ENCODE measurements at regions not wholly inside any gene's neighbourhood (a gene's known extent, or its start where the extent isn't known, plus 50 kb on each side); places are given as distances from the start of the nearest gene placed in this dataset.
A peak's percentile ranks its signal among the peaks of the same experiment; 100 is the strongest.

DNA sequence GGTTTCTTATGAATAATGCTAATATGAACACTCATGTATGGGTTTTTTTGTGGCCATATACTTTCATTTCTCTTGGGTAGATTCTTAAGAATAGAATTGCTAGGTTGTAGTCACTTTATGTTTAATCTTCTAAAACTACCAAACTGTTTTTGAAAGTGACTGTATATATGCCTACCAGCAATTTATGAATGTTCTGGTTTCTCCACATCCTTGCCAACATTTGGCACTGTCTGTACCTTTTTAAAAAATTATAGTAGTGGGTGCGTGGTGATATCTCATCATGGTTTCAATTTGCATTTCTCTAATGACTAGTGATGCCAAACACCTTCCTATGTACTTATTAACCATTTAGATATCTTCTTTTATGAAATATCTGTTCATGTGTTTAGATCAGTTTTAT, 110.6 kb upstream of the RIOK3 start:
- DNase-seq (ENCODE audit: low spot score), result no peak

- DNase-seq (ENCODE audit: low spot score), result no peak
Observed at GRCh38 chr18:23350188-23350587, 102.9 kb upstream of the RIOK3 start.

GRCh38 chr18:23351521-23351920, 101.6 kb upstream of the RIOK3 start:
- DNase-seq (ENCODE audit: low spot score), result no peak

- DNase-seq (ENCODE audit: low spot score), result no peak
Observed at GRCh38 chr18:23352042-23352441, 101.0 kb upstream of the RIOK3 start.

GRCh38 chr18:23353459-23353858, 99.6 kb upstream of the RIOK3 start:
- no peak for DNase-seq (ENCODE audit: low spot score)

GRCh38 chr18:23354625-23355024, 98.5 kb upstream of the RIOK3 start:
- peak; percentile 46 for DNase-seq (ENCODE audit: low spot score)

- no peak for DNase-seq (ENCODE audit: low spot score)
Observed at GRCh38 chr18:23355206-23355605, 97.9 kb upstream of the RIOK3 start.

- DNase-seq (ENCODE audit: low spot score), result no peak
Observed at GRCh38 chr18:23356424-23356823, 96.7 kb upstream of the RIOK3 start.

DNA sequence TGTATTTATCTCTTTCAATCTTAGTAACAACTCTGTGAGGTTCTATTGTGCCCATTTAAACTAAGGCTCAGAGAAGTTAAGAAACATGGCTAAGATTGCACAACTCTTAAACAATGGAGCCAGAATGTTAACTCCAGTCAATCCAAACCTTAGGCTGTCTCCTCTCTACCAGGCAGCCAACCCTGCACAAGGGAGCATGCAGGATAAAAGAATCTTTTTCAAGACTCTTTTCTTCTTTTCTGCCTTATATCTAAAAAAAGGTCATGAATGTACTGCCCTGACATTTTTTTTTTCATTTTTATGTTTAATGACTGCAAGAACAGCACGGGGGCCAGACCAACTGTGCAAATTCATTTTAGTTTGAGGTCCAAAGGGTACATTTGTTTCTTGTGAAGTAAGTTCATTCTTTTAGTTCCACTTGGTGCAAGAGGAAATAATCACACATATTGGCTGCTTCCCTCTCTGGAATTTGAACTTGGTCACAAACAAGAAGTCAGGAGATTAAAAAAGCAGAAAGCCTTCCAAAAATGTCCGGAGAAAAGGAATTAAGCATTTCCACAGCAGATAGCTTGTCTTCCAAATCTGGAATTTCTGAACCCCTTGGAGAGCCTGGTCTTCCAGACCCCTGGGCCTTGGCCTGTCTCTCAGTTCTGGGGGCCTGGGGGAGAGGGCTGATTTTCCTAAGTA, 96.0 kb upstream of the RIOK3 start:
- no peak for DNase-seq (ENCODE audit: low spot score)

- no peak for DNase-seq (ENCODE audit: low spot score)
Observed at GRCh38 chr18:23357996-23358594, 95.0 kb upstream of the RIOK3 start.

GRCh38 chr18:23359421-23359820, 93.7 kb upstream of the RIOK3 start:
- no peak for DNase-seq (ENCODE audit: low spot score)

DNA sequence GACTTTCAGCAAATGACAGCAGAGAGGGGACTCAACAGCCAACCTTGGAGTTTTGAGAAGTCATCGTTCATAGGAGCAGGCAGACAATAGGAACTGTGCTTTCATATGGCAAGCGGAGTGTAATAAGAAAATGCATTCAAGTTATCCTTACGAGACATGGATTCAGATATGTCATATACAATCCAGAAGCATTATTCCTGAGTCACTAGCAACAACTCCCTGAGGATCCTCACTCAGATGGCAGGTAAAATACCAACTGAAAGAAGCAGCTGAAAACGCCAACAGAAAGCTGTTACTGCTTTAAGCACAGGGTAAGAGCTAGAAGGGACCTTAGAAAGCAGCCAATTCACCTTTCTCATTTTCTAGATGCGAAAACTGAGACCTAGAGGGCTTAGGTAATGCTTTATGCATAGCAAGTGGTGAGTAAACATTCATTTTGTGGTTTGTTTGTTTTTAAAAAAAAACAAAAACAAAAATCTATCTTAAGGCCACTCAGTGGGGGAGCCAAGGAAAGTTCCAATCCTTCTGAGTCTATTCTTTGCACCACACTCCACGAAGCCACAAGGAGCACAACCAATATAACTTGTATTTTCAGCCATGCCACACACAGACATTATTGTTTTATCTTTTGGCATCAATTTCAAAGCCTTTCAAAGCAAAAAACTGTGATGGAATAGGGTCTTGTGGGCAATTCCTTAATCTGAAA, 89.1 kb upstream of the RIOK3 start:
- no peak for DNase-seq (ENCODE audit: low spot score)

DNA sequence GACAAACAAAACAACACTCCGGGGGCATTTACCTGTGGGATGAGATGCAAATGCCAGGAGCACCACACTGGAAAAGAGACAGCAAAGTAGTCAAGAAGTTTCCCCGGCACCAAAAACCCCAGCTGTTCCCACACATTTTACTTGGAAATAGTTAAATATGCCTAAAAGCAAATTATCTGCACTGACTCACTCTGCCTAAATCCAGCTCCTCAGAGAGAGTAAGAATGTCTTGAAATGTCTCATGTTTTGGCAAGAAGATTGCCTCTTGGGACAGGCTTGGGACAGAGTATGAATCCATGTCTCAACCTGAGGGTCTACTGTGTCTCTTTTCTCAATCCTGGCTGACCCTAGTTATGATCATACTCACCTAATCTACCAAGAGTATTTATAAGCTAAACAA, 87.5 kb upstream of the RIOK3 start:
- no peak for DNase-seq (ENCODE audit: low spot score)

- no peak for DNase-seq (ENCODE audit: low spot score)
Observed at GRCh38 chr18:23369266-23369665, 83.8 kb upstream of the RIOK3 start.

DNA sequence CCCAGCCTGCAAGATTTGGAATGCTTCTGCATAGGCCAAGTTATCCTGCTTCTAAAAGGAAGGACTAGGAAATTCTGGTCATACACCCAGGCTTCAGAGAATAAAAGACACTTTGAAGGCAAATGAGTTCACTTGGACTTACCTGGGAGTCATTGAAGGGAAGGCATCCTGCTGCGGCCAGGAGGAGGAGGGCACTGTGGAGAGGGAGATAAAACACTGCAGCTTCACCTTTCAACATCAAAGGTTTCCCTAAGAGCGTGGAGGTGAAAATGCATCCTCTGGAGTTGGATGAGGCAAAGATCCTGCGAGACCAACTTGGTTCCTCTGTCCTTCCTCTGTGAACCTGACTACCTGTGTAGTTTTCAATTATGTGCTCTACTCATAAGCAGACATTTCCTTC, 79.5 kb upstream of the RIOK3 start:
- DNase-seq (ENCODE audit: low spot score), result no peak

- peak; percentile 72 for DNase-seq (ENCODE audit: low spot score)
Observed at GRCh38 chr18:23377669-23378301, 75.3 kb upstream of the RIOK3 start.

DNA sequence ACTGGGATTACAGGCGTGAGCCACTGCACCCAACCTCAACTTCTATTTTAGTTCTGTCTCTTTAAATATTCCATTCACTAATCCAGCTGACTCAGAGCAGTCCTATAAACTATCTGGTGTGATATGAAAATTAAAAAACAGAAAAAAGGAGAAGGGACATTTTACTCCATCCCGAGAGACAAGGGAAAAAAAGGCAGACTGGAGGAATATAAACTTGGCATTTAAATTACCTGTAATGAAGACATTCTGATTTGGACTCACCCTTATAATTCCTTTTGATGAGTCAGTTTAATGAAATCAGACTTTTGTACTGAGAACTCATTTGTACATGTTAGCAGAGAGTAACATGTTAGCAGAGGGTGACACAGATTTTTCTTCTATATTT, 74.8 kb upstream of the RIOK3 start:
- DNase-seq (ENCODE audit: low spot score), result no peak

GRCh38 chr18:23380001-23380550, 73.0 kb upstream of the RIOK3 start:
- peak; percentile 84 for DNase-seq (ENCODE audit: low spot score)

DNA sequence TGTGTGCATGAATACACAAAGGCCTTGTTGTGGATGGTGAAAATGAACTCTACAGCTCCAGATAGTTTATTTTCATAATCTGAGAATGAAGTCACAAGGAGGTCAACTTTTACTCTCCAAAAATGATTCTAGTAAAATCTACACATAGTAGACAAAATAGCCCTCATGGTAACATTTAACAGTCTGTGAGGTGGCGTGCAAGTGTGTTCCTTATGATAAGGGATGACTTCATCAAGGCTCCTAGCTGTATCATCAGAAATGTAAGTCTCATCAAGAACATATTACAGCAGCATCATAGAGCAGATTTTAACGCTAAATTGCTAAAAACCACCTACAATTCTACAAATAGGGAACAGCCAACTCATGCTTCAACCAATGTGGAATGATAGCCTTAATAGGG, 72.3 kb upstream of the RIOK3 start:
- DNase-seq (ENCODE audit: low spot score), result peak; percentile 84

- DNase-seq (ENCODE audit: low spot score), result no peak
Observed at GRCh38 chr18:23383494-23383893, 69.6 kb upstream of the RIOK3 start.

GRCh38 chr18:23384778-23385736, 68.0 kb upstream of the RIOK3 start:
- no peak for DNase-seq (ENCODE audit: low spot score)

DNA sequence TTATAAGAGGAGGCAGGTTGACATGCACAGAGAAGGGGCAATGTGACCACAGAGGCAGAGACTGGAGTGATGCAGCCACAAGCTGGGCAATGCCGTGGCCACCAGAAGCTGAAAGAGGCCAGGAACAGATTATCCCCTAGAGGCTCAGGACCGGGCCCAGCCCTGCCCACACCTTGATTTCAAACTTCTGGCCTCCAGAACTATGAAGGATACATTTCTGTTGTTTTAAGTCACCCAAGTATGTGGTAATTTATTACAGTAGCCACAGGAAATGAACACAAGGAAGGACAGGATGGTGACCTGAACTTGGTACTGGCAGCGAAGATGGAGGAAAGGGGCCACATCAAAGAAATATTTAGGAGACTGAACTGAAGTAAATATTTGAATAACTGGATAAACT, 66.8 kb upstream of the RIOK3 start:
- no peak for DNase-seq (ENCODE audit: low spot score)
